Stomach smooth muscle (tissue), 2 donors: ENCODE measurements at regions not wholly inside any gene's neighbourhood (a gene's known extent, or its start where the extent isn't known, plus 50 kb on each side); places are given as distances from the start of the nearest gene placed in this dataset.

Experiments
- H3K27ac ChIP-seq: one replicate; pipeline ENCODE4 v1.7.0; 2013; ENCODE audit warnings: mild to moderate bottlenecking, low read length, inconsistent platforms
- H3K27me3 ChIP-seq, 2 donors: one replicate each; pipeline ENCODE4 v1.7.0; 2013; ENCODE audit warnings: low read length in 2 of 2; ENCODE audit not compliant: insufficient read depth in 2 of 2, control insufficient read depth in 1 of 2
- H3K36me3 ChIP-seq, 2 donors: one replicate each; pipeline ENCODE4 v1.7.0; 2013; ENCODE audit warnings: low read length in 2 of 2; ENCODE audit not compliant: control insufficient read depth in 2 of 2, insufficient read depth in 2 of 2
- H3K4me1 ChIP-seq: one replicate; pipeline ENCODE4 v1.7.0; 2013; ENCODE audit warnings: low read length; ENCODE audit not compliant: control insufficient read depth, insufficient read depth
- H3K4me3 ChIP-seq, 2 donors: one replicate each; pipeline ENCODE4 v1.7.0; 2013; ENCODE audit warnings: low read length in 2 of 2
- H3K9ac ChIP-seq, 2 donors: one replicate each; pipeline ENCODE4 v1.7.0; 2013; ENCODE audit warnings: low read length in 2 of 2, mild to moderate bottlenecking in 1 of 2
- H3K9me3 ChIP-seq, 2 donors: one replicate each; pipeline ENCODE4 v1.7.0; 2013; ENCODE audit warnings: low read length in 2 of 2; ENCODE audit not compliant: control insufficient read depth in 2 of 2
- donor health status: healthy.
- donor health status: Pancreatic carcinoma.

- Histone ChIP-seq H3K4me3 (no peak overlapping the region), H3K27ac (no peak overlapping the region), H3K27me3 (no peaks in the 10 kb centered on the region), H3K9ac (no peak overlapping the region), H3K9me3 (no peaks in the 10 kb centered on the region), H3K36me3 (no peaks in the 10 kb centered on the region), H3K4me1 (no peaks in the 10 kb centered on the region)
These were observed 220.5 kb upstream of the CDH11 start for GRCh38 chr16:65342231-65342866.

DNA sequence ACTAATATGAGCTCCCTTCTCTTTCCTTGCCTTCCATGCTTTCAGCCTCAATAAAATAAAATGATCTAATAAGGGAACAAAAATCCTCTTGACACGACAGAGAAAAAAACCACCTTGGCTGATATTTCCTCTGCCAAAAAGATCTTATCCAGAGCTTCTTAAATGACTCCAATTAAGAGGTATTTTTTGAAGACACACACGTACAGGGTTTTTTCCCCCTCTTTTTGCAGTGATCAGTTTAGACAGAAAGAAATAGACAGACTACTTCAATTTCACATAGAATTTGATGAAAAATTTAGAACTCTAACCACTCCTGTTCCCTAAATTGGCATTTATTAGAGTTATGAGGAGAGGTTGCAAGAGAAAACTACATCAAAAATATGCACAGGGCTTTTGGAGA is 217.2 kb upstream of the CDH11 start:
- Histone ChIP-seq H3K9ac (no peak overlapping the region), H3K27ac (no peak overlapping the region), H3K9me3 (no peaks in the 10 kb centered on the region), H3K27me3 (no peaks in the 10 kb centered on the region), H3K36me3 (no peaks in the 10 kb centered on the region), H3K4me1 (no peaks in the 10 kb centered on the region), H3K4me3 (no peak overlapping the region)

DNA sequence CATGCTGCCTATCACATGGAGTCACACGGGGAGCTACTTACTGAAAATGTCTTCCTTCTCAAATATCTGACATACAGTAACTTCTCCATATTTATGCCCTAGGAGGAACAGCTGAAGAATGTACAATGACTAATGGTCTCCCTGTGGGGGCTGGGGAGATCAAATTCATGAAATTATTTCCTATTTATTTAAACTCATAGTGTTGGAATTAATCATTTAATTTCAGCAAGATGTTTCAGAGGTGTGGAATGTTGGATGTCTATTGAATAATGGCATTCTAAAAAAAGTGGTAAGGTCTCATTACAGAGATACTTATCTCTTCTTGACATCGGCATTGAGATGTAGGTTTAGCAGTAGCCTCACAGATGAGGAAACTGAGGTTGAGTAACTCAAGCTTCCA is 214.3 kb upstream of the CDH11 start:
- H3K4me3 ChIP-seq = no peak overlapping the region
- no peak overlapping the region for H3K27ac ChIP-seq
- no peak overlapping the region for H3K9ac ChIP-seq
- no peaks in the 10 kb centered on the region for H3K36me3 ChIP-seq
- no peaks in the 10 kb centered on the region for H3K27me3 ChIP-seq
- no peaks in the 10 kb centered on the region for H3K9me3 ChIP-seq
- H3K4me1 ChIP-seq = no peaks in the 10 kb centered on the region

DNA sequence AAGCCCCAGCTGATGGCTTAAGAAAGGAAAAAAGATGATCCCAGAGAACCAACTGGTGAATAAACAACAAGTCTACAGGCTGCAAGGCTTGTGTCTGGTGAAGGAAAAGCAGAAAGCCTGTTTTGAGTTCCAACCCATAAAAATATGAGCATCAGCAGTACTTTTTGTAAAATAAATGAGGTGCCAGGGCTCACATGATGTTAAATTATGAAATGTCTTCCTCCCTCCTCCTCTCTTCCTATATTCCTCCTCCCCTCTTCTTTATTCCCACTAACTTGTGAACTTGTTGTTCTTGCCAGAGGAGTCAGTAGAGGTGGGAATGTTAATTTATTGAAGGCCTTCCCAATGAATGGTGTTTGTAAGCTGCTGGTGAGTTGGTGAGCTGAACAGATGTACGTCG is 212.2 kb upstream of the CDH11 start:
- Histone ChIP-seq H3K27me3 (no peaks in the 10 kb centered on the region), H3K4me3 (no peak overlapping the region), H3K36me3 (no peaks in the 10 kb centered on the region), H3K27ac (no peak overlapping the region), H3K9ac (no peak overlapping the region), H3K9me3 (no peaks in the 10 kb centered on the region), H3K4me1 (no peaks in the 10 kb centered on the region)

GRCh38 chr16:65333283-65333682 is 211.4 kb upstream of the CDH11 start:
- Histone ChIP-seq H3K4me1 (no peaks in the 10 kb centered on the region), H3K27me3 (no peaks in the 10 kb centered on the region), H3K36me3 (no peaks in the 10 kb centered on the region), H3K27ac (no peak overlapping the region), H3K9ac (no peak overlapping the region), H3K9me3 (no peaks in the 10 kb centered on the region), H3K4me3 (no peak overlapping the region)

DNA sequence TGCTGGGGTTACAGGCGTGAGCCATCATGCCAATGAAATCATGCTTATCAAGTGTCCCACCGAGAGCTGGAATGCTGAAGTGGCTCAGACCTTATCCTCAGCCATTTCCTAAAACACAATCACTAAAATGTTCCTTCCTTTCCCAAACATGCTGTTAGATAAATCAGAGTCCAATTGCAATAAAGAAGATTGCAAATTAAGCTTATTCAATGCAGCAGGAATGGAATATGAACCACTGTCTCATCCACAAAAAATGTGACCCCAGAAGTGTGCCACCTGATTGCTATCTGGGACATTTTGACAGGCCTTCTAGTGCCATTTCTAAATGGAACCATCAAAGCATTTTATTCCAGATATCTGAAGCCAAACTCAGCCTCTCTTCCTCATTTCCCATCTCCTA is 205.5 kb upstream of the CDH11 start:
- no peak overlapping the region for H3K27ac ChIP-seq
- H3K27me3 ChIP-seq = no peaks in the 10 kb centered on the region
- no peaks in the 10 kb centered on the region for H3K9me3 ChIP-seq
- H3K4me1 ChIP-seq = no peaks in the 10 kb centered on the region
- H3K9ac ChIP-seq = no peak overlapping the region
- H3K4me3 ChIP-seq = no peak overlapping the region
- H3K36me3 ChIP-seq = no peaks in the 10 kb centered on the region

GRCh38 chr16:65323655-65324237 is 201.9 kb upstream of the CDH11 start:
- no peak overlapping the region for H3K4me3 ChIP-seq
- H3K27ac ChIP-seq = no peak overlapping the region
- H3K27me3 ChIP-seq = no peaks in the 10 kb centered on the region
- H3K4me1 ChIP-seq = no peaks in the 10 kb centered on the region
- H3K9me3 ChIP-seq = no peaks in the 10 kb centered on the region
- H3K36me3 ChIP-seq = no peaks in the 10 kb centered on the region
- H3K9ac ChIP-seq = no peak overlapping the region

DNA sequence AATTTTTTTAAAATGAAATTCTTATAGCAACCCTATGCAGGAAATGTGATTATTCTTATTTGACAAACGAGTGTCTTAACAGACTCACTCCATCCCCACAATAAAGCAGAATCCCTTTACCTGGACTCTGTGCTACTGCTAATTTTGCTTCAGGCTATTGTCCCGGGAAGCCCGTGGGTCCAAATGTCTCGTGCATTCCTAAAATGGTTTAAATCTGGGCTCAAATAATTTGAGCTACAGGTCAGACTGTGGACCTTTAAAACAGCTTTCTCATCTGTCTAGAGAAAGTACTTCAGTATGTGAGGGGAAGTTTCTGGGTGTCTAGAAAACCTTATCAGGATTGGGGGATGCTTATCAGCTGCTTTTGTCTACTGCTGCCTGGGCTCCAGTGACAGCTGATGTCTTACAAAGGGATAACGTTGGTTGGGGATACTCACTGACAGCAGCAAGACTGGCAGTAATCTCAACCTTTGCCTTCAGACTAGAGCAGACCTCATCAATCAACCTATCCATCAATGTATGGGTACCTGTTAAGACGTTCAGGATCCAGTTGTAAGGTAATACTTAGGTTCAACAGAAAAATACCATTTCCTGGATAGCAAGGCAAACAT is 197.9 kb upstream of the CDH11 start:
- Histone ChIP-seq H3K9me3 (no peaks in the 10 kb centered on the region), H3K4me3 (no peak overlapping the region), H3K27ac (no peak overlapping the region), H3K9ac (no peak overlapping the region), H3K4me1 (peaks cover 11% of the 10 kb centered on the region), H3K36me3 (no peaks in the 10 kb centered on the region), H3K27me3 (no peaks in the 10 kb centered on the region)

DNA sequence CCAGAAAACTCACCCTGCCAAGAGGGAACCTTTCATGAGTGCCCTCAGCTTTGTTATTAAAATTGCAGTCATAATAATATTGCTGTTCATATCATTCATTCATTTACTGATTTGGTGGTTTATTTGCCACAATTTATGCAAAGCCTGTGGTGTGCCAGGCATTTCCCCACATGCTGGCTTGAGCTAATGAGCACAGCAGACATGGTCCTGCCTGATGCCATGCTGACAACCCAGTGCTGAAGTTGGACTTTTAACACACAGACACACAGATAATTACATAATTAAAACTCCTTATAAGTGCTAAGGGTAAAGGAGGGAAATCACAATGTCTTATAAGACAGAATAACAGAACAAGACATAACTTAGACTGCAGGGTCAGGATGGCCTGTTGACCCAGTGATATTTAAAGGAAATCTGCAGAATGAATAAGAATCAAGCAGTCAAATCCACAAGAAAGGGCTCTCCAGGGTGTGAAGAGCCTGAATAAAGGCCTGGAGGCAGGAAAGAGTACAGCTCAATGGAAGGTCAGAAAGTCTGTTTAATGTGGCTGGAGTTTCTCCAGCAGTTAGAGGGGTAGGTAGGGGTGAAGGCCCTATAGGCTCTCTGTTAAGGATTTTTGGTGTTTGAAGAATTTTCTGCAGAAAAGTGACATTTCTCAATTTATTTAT is 196.9 kb upstream of the CDH11 start:
- no peaks in the 10 kb centered on the region for H3K9me3 ChIP-seq
- no peaks in the 10 kb centered on the region for H3K36me3 ChIP-seq
- H3K27me3 ChIP-seq = no peaks in the 10 kb centered on the region
- no peak overlapping the region for H3K4me3 ChIP-seq
- H3K27ac ChIP-seq = no peak overlapping the region
- H3K4me1 ChIP-seq = peaks cover 16% of the 10 kb centered on the region
- H3K9ac ChIP-seq = no peak overlapping the region

- Histone ChIP-seq H3K4me1 (peaks cover 16% of the 10 kb centered on the region), H3K27me3 (no peaks in the 10 kb centered on the region), H3K9ac (no peak overlapping the region), H3K4me3 (no peak overlapping the region), H3K36me3 (no peaks in the 10 kb centered on the region), H3K27ac (no peak overlapping the region), H3K9me3 (no peaks in the 10 kb centered on the region)
These were observed 196.3 kb upstream of the CDH11 start for GRCh38 chr16:65318138-65318537.

DNA sequence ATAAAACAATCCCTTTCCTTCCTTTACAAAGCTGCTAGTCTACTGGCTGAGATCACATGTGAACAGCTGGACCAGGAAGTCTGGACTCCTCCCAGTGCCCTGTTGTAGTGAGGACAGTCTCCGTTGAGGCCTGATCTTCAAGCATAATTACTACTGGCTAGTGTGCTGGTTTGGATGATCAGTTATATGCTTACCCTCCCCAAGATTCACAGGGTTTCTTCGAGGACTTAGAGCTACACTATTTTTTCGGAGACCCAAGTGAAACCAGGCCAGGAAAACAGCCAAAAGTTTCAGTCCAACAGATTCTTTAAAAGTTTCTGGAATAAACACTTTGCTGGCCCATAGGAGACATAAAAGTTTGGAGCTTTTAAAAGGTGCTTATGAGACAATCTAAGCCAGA is 194.9 kb upstream of the CDH11 start:
- Histone ChIP-seq H3K4me1 (peaks cover 16% of the 10 kb centered on the region), H3K27me3 (no peaks in the 10 kb centered on the region), H3K9me3 (no peaks in the 10 kb centered on the region), H3K27ac (no peak overlapping the region), H3K36me3 (no peaks in the 10 kb centered on the region), H3K9ac (no peak overlapping the region), H3K4me3 (no peak overlapping the region)
